NCI-H345 treated with DMSO at 0.1 percent for 48 hours (cell line): ENCODE measurements at regions not wholly inside any gene's neighbourhood (a gene's known extent, or its start where the extent isn't known, plus 50 kb on each side); places are given as distances from the start of the nearest gene placed in this dataset.

Source experiments
- DNase-seq: peaks from one replicate; lab custom pipeline; 2025; ENCODE audit not compliant: unreplicated experiment; lab: John Stamatoyannopoulos, UW

- no peak for DNase-seq
These were observed 462.4 kb downstream of the TLL1 start for GRCh38 chr4:166335256-166335938.

DNA sequence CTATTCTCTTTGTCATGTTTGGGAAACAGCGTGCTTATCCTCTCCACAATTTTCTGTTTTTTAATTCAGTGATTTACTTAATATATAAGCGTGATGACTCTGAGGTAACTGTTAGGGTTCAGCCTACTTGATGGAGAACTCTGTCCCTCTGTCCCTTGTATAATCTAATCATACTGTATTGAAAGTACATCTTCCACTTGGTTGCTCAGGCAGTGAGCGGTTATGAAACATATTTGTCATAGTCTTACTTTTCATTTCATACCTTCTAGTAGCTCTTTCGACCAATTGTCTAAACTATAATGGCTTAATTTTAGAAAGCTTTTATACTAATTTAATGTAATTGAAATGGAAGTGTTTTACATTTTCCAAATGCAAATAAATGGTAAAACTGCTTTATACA is 469.0 kb downstream of the TLL1 start:
- no peak for DNase-seq

- no peak for DNase-seq
These were observed 490.2 kb downstream of the TLL1 start for GRCh38 chr4:166363198-166363597.

DNA sequence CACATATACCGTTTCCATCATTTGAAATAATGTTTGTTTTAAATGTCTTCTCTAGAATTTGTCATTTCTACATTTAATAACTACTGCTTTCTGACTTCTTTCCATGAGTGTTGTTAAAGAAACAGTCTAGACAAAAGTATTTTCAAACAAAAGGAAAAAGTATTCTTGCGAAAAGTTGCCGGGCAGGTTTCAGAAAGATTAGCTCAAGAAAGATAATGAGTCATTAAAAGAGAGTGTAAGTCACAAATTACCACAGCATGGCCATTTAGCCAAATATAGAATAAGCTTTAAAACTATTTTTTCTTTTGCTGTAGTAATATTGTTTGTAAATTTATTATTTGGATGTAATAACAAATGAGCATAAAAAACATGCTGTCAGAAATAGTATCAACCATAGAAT is 493.0 kb downstream of the TLL1 start:
- no peak for DNase-seq

- DNase-seq = no peak
These were observed 504.5 kb downstream of the TLL1 start for GRCh38 chr4:166377578-166377977.

- DNase-seq = no peak
These were observed 513.7 kb downstream of the TLL1 start for GRCh38 chr4:166386491-166387360.

- DNase-seq = no peak
These were observed 518.5 kb downstream of the TLL1 start for GRCh38 chr4:166391501-166391900.

GRCh38 chr4:166399021-166399420 is 526.0 kb downstream of the TLL1 start:
- no peak for DNase-seq

- peak; percentile 63 for DNase-seq
These were observed 527.3 kb downstream of the TLL1 start for GRCh38 chr4:166400270-166400894.

GRCh38 chr4:166413356-166413755 is 540.3 kb downstream of the TLL1 start:
- no peak for DNase-seq

- no peak for DNase-seq
These were observed 541.4 kb downstream of the TLL1 start for GRCh38 chr4:166414431-166414830.

DNA sequence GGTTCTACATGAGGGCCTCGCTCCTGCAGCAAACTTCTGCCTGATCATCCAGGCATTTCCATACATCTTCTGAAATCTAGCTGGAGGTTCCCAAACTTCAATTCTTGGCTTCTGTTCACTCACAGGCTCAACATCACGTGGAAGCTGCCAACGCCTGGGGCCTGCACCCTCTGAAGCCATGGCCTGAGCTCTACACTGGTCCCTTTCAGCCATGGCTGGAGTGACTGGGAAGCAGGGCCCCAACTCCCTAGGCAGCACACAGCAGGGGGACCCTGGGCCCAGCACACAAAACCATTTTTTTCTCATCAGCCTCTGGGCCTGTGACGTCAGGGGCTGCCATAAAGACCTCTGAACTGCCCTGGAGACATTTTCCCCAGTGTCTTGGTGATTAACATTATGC is 542.7 kb downstream of the TLL1 start:
- no peak for DNase-seq

DNA sequence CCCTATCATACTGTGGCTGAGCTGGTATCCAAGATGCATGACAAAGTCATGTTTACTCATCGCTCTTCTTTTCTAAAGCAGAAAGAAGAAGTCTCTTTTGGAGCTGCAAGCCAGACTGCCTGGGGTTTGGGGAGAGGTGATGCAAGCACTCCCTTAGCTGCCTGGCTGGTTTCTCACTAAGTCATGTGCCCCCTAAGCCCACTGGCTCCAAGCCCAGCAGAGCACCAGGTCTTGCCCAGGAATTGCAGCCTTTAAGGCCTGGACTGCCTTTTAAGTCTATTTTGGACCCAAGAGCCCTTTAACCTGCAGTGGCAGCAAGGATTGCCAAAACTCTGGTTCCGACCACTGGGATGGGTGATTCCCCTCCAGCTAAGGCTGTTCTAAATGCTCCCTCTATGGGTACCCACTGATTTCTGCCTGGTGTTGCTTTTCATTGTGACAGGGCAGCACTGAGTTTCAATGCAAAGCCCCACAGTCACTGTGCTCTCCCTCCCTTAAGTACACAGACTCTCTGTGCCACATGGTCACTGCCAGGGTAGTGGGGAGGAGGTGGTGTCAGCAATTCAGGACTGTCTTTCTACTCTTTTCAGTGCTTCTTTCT is 548.6 kb downstream of the TLL1 start:
- DNase-seq = no peak

DNA sequence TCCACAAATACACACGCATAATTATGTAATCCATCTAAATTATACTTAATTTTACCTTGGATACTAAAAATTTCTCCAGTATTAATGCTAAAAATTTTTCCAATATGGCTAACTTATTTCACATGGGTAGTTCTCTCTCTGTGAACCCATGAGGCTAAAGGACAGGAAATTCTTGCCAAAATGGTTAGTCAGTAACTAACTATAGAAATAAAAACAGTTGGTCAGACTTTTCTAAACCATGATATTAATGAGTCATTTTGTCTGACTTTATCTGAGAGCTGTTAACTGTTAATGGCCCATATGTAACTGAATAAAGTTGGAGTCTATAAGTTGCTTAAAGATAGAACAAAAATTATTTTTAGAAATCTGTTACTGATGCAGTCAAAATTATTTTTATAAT is 549.4 kb downstream of the TLL1 start:
- DNase-seq = no peak

GRCh38 chr4:166426300-166426863 is 553.3 kb downstream of the TLL1 start:
- DNase-seq = no peak

GRCh38 chr4:166432125-166432524 is 559.1 kb downstream of the TLL1 start:
- no peak for DNase-seq

DNA sequence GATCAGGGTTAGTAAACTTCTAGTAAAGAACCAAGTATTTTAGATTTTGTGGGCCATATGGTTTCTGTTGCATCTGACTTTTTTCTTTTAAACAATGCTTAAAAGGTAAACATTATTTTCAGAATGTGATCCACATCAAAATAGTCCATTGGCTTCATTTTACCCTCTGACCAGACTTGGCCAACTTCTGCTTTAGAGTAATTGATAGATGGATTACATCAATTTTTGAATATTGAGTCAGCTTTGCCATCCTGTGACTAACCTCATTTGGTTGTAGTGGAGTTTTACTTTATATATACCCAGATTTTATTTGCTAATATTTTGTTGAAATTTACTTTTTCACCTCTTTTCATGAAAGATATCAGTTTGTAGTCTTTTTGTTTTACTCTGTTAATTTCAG is 559.8 kb downstream of the TLL1 start:
- no peak for DNase-seq

GRCh38 chr4:166435449-166435848 is 562.4 kb downstream of the TLL1 start:
- DNase-seq = no peak

GRCh38 chr4:166458756-166459155 is 585.7 kb downstream of the TLL1 start:
- DNase-seq = no peak

GRCh38 chr4:166459621-166460020 is 586.6 kb downstream of the TLL1 start:
- no peak for DNase-seq
